HG02642 (cell line): ENCODE measurements at regions not wholly inside any gene's neighbourhood (a gene's known extent, or its start where the extent isn't known, plus 50 kb on each side); places are given as distances from the start of the nearest gene placed in this dataset.

ENCODE experiments used
- ATAC-seq: cut with Tn5 transposase; IDR thresholded peaks from one replicate; pipeline ENCODE4 v1.9.1; 2021; ENCODE audit warnings: mild to moderate bottlenecking; ENCODE audit not compliant: unreplicated experiment, poor library complexity

DNA sequence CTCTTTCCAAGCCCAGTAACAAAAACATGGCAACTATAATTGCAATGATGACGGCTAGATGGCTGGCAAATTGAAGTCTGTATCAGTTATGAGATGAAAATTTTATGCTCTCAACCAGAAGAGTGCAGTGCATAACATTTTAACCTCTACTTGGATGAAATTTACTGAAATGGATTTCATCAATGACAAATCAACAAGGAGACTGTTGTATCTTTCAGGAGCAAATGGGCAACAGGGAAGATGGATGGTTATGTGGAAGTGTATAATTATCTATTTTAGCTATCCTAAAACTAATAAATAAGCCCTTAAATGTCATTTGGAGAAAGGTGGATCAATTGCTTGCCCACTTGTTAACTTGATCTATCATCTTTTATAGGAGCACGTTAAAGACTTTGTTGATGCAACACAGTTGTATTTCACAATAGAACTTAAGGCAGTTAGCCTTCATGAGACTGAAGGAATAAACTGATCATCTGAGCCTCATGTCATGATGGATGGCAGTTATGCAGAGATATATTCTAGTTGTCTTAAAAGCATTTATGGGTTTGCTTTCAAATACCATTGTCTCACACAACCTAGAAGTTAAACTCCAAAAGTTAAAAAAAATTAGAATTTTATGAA lies 315.1 kb upstream of the TBC1D5 start:
- no peak for ATAC-seq

GRCh38 chr3:18054625-18055024 lies 312.2 kb upstream of the TBC1D5 start:
- no peak for ATAC-seq

- no peak for ATAC-seq
Measured at GRCh38 chr3:18051306-18051705, 308.9 kb upstream of the TBC1D5 start.

DNA sequence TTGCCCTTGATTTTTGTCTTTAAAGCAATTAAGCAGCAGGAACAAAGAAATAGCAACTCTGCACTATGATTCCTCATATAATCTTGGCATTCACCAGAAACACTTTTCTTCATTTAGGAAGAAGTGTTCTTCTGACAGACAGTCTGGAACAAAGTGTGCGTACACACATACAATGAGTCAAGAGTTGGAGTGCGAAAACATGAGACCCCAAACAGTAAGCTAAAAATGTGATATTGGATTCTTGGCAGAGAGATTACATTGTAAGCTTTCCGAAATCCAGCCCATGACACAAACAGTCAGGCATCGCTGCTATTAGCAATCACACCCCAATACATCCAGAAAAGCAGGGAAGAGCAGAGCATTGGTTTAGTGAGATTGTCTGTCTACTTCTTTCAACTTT lies 306.7 kb upstream of the TBC1D5 start:
- ATAC-seq, result no peak

GRCh38 chr3:18047052-18047451 lies 304.6 kb upstream of the TBC1D5 start:
- ATAC-seq, result no peak

DNA sequence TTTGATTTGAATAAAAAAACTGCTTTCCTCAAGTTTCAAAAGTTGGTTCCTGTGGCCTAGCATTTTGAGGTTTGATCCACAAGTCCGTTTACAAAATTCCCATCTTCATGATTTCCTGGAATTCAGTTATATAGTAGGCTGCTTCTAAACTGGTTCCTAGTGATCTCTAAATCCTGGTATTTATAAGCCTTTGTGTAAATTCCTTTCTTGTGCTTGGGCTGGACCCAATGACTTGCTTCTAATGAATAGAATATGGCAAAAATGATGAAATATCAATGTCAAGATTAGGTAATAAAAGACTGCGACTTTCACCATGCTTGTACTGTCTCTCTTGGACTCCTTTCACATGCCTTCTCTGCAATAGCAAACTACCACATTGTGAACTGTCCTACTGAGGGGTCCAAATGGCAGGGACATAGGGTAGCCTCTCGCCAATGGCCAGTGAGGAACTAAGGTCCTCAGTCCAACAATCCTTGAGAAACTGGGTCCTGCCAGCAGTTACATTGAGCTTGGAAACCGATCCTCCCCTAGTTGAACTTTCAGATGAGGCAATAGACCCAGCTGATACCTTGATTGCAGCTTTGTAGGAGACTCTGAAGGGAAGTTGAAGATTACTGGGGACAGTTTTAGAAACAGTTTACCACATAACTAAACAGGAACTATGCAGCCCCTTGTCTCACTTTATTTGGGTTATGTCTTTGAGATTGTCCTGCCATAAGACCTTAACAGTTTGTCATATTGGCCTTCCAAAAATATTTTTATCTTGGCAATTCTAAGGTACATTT lies 303.9 kb upstream of the TBC1D5 start:
- no peak for ATAC-seq

DNA sequence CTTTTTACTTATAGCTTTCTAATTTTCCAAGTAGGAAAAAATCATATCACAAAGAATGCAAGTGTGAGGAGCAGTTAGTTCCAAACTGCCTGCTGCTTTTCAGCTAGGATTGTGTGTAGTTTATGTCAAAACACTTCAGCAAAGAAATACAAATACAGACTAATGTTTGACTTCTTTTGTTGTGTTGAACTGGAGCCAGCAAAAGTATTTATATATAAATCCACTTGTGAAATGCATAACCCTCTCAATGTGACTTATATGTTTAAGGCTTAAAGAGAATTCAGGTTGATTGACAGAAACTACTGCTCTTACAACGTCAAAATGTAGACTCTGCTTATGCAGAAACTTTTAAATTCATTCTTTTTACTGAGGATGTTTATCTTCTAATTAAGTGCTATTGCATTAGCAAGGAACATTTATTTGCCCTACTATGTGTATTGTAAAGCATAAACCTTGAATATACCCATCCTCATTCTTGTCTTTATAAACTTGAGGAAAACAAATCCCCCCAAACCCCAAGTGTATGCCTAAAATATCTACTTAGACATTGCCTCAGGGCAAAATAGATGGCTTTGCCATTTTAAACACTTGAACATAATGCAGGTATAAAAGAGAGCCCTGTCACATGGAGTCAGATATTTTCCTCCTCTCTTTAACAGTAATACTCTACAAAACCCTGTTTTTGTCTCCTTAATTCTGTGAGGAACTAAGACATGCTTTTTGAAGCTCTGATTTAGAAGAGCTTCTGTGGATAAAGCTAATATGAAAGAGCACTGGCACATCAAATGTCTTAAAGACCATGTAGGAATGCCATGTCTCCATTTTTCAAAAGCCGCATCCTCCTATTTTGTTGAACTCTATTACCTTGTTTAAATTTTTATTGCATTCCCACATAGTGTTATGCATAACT lies 302.8 kb upstream of the TBC1D5 start:
- no peak for ATAC-seq

- ATAC-seq, result no peak
Measured at GRCh38 chr3:18044191-18044590, 301.8 kb upstream of the TBC1D5 start.

DNA sequence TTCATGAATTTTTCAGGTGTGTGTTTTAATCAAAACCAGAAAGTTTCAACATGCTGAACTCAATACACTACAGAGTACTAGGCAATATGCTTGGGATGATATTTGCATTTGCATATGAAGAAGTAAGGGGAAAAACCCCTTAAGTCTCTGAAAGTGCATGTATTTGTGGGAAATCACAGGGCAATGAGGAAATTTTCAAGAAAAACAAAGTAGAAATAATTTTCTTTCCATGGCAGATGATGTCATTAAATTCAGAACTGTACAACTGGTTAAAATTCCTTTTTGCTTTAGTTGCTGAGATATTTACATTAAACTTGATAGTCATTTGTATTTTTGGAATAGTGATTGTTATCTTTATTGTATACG lies 294.0 kb upstream of the TBC1D5 start:
- ATAC-seq, result no peak

DNA sequence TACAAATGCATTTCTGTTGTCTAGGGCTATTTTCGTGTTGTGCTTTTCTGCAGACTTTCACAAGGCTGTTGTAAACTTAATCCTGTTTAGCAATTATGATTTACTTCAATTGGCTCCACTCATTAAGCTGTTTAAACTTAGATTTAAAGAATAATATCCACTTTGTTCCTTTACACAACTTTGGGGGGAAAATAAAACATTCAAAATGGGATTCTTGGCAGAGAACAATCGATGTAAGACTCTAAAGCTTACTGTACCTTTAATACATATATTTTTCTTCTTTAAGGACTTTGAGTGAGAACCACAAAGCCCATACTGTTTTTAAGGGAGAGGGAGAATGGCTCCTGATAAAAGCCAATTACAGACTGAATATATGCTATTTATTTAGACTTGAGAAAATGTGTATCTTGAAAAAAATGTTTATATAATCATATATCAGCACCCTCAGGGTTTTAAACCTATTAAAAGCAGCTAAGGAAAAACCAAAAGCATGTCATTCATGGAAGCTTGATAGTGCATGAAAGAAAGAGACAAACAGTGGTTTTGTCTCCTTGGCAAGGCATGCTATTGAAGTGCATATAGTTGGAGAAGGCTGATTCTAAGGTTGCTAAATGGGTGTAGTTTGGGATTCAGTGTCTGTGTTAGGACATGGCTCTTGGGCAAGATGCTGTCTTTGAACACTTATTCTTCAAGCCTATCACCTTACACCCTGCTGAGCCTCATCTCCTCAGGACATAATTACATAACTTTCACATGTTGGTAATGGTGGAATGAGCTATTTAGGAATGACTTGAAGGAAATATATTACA lies 293.4 kb upstream of the TBC1D5 start:
- no peak for ATAC-seq

- no peak for ATAC-seq
Measured at GRCh38 chr3:18033581-18034108, 291.2 kb upstream of the TBC1D5 start.

DNA sequence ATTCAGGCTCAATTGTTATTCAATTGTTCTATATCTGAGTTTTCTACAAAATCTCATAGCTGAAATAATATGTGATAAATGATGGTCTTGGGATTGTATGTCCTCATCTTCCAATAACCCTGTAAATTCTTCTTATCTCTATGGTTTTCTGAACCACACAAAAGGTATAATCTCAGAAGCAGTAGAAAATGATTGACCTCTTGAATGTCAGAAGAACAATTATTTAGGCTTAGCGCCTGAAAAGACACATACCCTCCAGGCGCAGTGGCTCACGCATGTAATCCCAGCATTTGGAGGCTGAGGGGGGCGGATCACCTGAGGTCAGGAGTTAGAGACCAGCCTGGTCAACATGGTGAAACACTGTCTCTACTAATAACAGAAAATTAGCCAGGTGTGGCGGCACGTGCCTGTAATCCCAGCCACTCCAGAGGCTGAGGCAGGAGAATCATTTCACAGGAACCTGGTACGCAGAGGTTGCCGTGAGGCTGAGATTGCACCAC lies 288.0 kb upstream of the TBC1D5 start:
- no peak for ATAC-seq

DNA sequence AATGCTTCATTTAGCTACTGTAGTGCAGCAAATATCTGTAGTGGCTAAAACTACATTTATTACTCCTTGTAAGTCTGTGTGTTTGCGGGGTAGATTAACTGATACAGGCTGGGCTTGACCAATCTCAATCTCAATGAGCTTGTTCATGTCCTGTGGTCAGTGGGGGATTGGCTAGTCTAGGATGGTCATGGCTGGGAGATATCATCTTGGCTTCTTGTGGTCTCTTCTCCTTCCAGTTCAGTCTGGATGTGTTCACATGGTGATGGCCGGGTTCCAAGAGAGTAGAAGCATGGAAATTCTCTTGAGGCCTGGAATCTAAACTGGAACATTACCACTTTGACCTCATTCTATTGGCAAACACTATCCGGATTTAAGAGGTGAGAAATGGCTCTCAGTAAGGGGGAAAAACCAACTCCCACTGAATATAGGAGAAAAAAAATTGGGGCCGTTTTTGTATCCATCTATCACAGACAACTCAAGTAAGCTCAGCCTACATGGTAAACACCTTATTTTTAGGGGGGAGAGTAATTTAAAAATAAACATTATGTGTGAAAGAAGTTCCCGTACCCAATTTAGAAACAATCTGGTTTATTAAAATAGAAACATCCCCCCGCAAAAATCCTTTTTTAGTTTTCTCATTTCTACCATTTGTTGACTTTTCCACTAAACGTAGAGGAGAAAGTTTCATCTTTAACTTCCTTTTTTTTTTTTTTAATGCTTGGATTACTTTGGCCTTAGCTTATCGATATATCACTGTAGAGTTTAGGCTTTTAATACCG lies 284.9 kb upstream of the TBC1D5 start:
- ATAC-seq, result no peak

- peak; percentile 57 for ATAC-seq
Measured at GRCh38 chr3:18024715-18025114, 282.3 kb upstream of the TBC1D5 start.

GRCh38 chr3:18019161-18019495 lies 276.7 kb upstream of the TBC1D5 start:
- no peak for ATAC-seq

DNA sequence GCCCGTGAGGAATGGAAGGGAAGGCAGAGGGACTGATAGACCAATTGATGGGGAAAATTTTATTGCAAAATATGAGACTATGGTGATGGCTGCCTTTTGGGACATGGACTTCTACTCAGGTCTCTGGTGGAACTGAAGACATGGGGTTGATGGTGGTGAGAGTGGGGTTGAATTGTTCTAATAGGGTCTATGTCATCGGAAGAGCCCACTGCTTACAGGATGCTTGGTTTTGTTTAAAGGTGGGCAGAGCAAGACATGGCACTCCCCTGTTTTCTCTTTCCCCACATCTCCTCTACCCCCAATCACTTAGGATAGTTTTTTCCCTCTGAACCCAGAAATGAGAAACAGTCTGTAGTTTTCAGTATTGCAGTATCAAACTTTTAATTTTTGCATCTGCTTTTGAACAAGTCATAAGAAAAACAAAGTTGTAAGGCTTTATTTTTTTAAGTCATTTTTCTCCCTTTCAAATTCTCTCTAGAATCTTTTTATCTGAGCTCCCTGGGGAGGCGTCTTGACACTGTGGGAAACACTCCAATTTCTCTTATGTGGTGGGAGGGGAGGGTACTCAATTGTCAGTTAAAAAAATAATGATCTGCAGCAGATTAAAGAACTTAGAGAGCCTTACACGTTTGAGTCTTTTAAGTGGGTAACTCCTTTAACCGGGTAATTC lies 276.2 kb upstream of the TBC1D5 start:
- no peak for ATAC-seq

DNA sequence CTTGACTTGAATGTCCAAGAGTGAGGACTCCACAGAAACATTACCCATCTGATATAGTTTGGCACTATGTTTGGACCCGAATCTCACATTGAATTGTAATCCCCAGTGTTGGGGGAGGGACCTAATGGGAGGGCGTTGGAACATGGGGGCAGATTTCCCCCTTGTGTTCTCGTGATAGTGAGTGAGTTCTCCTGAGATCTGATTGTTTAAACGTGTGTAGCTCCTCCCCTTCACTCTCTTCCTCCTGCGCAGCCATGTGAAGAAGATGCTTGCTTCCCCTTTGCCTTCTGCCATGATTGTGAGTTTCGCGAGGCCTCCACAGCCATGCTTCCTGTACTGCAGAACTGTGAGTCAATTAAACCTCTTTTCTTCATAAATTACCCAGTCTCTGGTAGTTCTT lies 273.9 kb upstream of the TBC1D5 start:
- ATAC-seq, result no peak

DNA sequence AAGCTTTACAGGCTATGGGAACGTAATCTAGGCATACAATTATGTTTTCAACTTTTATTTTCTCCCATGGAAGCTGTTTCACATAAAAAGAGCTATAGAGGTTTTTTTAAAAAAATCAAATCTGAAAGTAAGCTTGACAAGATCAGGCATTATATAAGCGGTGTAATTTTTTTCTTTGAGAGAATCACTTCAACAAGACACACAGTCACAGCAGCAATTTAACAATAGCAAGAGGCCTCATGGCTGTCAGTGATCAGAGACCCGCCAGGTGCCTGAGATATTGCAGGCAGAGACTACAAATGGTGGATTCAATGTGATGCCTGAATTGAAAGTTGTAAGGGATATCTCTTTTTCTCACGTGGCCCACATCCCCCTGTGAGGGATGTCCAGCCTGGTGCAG lies 270.5 kb upstream of the TBC1D5 start:
- no peak for ATAC-seq

- ATAC-seq, result no peak
Measured at GRCh38 chr3:18012436-18012835, 270.0 kb upstream of the TBC1D5 start.
